Esophagus muscularis mucosa (tissue), 4 donors: ENCODE measurements at regions not wholly inside any gene's neighbourhood (a gene's known extent, or its start where the extent isn't known, plus 50 kb on each side); places are given as distances from the start of the nearest gene placed in this dataset.

Experiments
- DNase-seq: peaks from one replicate; pipeline ENCODE4 v3.0.0-alpha.2; 2017; ENCODE audit errors: extremely low spot score
- H3K27ac ChIP-seq, 4 donors: fragments of 200-600 bp; sonication (generic); replicated peaks in 1 of 4; 1 replicate in 3 of 4; 2 replicates in 1 of 4; pipeline ENCODE4 v1.5.1; 2016 to 2019; ENCODE audit warnings: mild to moderate bottlenecking in 1 of 4
- H3K27me3 ChIP-seq, 4 donors: fragments of 200-600 bp; sonication (generic); one replicate each; pipeline versions ENCODE4 v1.5.1 to v1.6.0; 2016 to 2019
- H3K36me3 ChIP-seq, 4 donors: fragments of 200-600 bp; sonication (generic); one replicate each; pipeline ENCODE4 v1.5.1; 2016 to 2019
- H3K4me1 ChIP-seq, 4 donors: fragments of 200-600 bp; sonication (generic); one replicate each; pipeline ENCODE4 v1.5.1; 2016 to 2019
- H3K4me3 ChIP-seq, 4 donors: fragments of 200-600 bp; sonication (generic); 1 replicate in 2 of 4; 2 replicates in 2 of 4; pipeline ENCODE4 v1.5.1; 2016 to 2019; ENCODE audit warnings: mild to moderate bottlenecking in 4 of 4, moderate library complexity in 1 of 4
- H3K9me3 ChIP-seq, 4 donors: fragments of 200-600 bp; sonication (generic); 1 replicate in 3 of 4; 2 replicates in 1 of 4; pipeline ENCODE4 v1.5.1; 2016 to 2019
- CTCF ChIP-seq, 3 experiments: fragments of 200-600 bp in 2 of 3; fragments of 450-650 bp in 1 of 3; sonication (generic) in 2 of 3; IDR thresholded peaks; one replicate each; pipeline ENCODE4 v1.5.1; 2017 to 2019; ENCODE audit warnings: antibody characterized with exemption in 3 of 3, mild to moderate bottlenecking in 2 of 3, moderate library complexity in 1 of 3
- EP300 ChIP-seq: sonication (generic); formaldehyde crosslinking; IDR thresholded peaks from one replicate; pipeline ENCODE4 v1.6.1; 2017; ENCODE audit warnings: antibody characterized with exemption
- POLR2A ChIP-seq: fragments of 450-650 bp; IDR thresholded peaks from one replicate; pipeline ENCODE4 v1.6.1; 2017; ENCODE audit warnings: antibody characterized with exemption, moderate library complexity, mild to moderate bottlenecking, low read depth
- POLR2AphosphoS5 ChIP-seq, 2 donors: sonication (generic); formaldehyde crosslinking; IDR thresholded peaks; one replicate each; pipeline ENCODE4 v1.6.1; 2017; ENCODE audit warnings: antibody characterized with exemption in 2 of 2
- WGBS: methylation state at CpG from one replicate; pipeline ENCODE4 v1.1.5; 2018; 5-methylcytosine and 5-hydroxymethylcytosine counted together
- intact Hi-C: fragments of 100-400 bp; cut with DNase I; formaldehyde crosslinking; loops from one replicate; pipeline ENCODE4 v1.15.1; 2023

GRCh38 chr7:46389146-46389545 is 468.1 kb upstream of the IGFBP3 start:
- no peak overlapping the region for H3K4me3 ChIP-seq
- no peaks in the 10 kb centered on the region for H3K36me3 ChIP-seq
- no peaks in the 10 kb centered on the region for H3K9me3 ChIP-seq
- WGBS = 93% methylated on average over 3 of the region's 3 CpGs
- intact Hi-C loops = no loop called here
- H3K27ac ChIP-seq = no peak overlapping the region
- TF ChIP-seq POLR2A (no peak), EP300 (no peak), CTCF (IDR thresholded peaks at IDR 0.05) (no peak), POLR2AphosphoS5 (IDR thresholded peaks at IDR 0.05) (no peak)
- no peaks in the 10 kb centered on the region for H3K27me3 ChIP-seq
- peaks cover 0 to 4% (median 0%) of the 10 kb centered on the region in 4 donors for H3K4me1 ChIP-seq
- no peak for DNase-seq

GRCh38 chr7:46387646-46388045 is 466.6 kb upstream of the IGFBP3 start:
- Histone ChIP-seq H3K36me3 (no peaks in the 10 kb centered on the region), H3K9me3 (no peaks in the 10 kb centered on the region), H3K27ac (no peak overlapping the region), H3K4me3 (no peak overlapping the region), H3K27me3 (no peaks in the 10 kb centered on the region), H3K4me1 (peaks cover 0 to 4% (median 0%) of the 10 kb centered on the region in 4 donors)
- TF ChIP-seq CTCF (IDR thresholded peaks at IDR 0.05) (no peak), POLR2AphosphoS5 (IDR thresholded peaks at IDR 0.05) (no peak), EP300 (no peak), POLR2A (no peak)
- 57% methylated on average over 1 of the region's 1 CpG for WGBS
- no peak for DNase-seq
- intact Hi-C loops = no loop called here

- DNase-seq = no peak
- no peak for TF ChIP-seq POLR2AphosphoS5 (IDR thresholded peaks at IDR 0.05)
- TF ChIP-seq CTCF (IDR thresholded peaks at IDR 0.05) = no peak
- no peak for TF ChIP-seq EP300
- TF ChIP-seq POLR2A = no peak
- Histone ChIP-seq H3K9me3 (peaks cover 0 to 4% (median 0%) of the 10 kb centered on the region in 4 donors), H3K4me1 (peaks cover 0 to 4% (median 0%) of the 10 kb centered on the region in 4 donors), H3K27ac (no peak overlapping the region), H3K36me3 (no peaks in the 10 kb centered on the region), H3K4me3 (no peak overlapping the region), H3K27me3 (no peaks in the 10 kb centered on the region)
- intact Hi-C loops = no loop called here
- 72% methylated on average over 6 of the region's 6 CpGs for WGBS
These were observed 465.6 kb upstream of the IGFBP3 start for GRCh38 chr7:46386428-46387399.

- H3K27me3 ChIP-seq = no peaks in the 10 kb centered on the region
- no peak overlapping the region for H3K27ac ChIP-seq
- intact Hi-C loops = no loop called here
- H3K4me3 ChIP-seq = no peak overlapping the region
- no peaks in the 10 kb centered on the region for H3K4me1 ChIP-seq
- TF ChIP-seq CTCF (IDR thresholded peaks at IDR 0.05) (no peak), EP300 (no peak), POLR2AphosphoS5 (IDR thresholded peaks at IDR 0.05) (no peak), POLR2A (no peak)
- H3K9me3 ChIP-seq = peaks cover 0 to 5% (median 0%) of the 10 kb centered on the region in 4 donors
- H3K36me3 ChIP-seq = no peaks in the 10 kb centered on the region
- DNase-seq = no peak
These were observed 464.7 kb upstream of the IGFBP3 start for GRCh38 chr7:46385662-46386309.
